ENCODE measurements at regions not wholly inside any gene's neighbourhood (a gene's known extent, or its start where the extent isn't known, plus 50 kb on each side); places are given as distances from the start of the nearest gene placed in this dataset.

- no peak; the same call in 1 of the 2 replicates for TF ChIP-seq ARNTL (CRISPR knock-in tag; IDR thresholded peaks at IDR 0.05)
- no peak for TF ChIP-seq GABPA (IDR thresholded peaks at IDR 0.05; ENCODE audit: low read depth, low read length)
- peak; percentile 48; the same call in 1 of the 2 replicates for TF ChIP-seq GABPA (CRISPR knock-in tag; IDR thresholded peaks at IDR 0.05; ENCODE audit: low read depth)
- no peak for TF ChIP-seq RARG (CRISPR knock-in tag; IDR thresholded peaks at IDR 0.05; ENCODE audit: low read depth)
- TF ChIP-seq ZFP41 (CRISPR knock-in tag; IDR thresholded peaks at IDR 0.05; ENCODE audit: borderline replicate concordance): no peak
- TF ChIP-seq SOX5 (CRISPR knock-in tag; IDR thresholded peaks at IDR 0.05; ENCODE audit: borderline replicate concordance): peak; percentile 76
- TF ChIP-seq JUN (CRISPR knock-in tag; IDR thresholded peaks at IDR 0.05): peak; percentile 87
- TF ChIP-seq, protein P1, sequence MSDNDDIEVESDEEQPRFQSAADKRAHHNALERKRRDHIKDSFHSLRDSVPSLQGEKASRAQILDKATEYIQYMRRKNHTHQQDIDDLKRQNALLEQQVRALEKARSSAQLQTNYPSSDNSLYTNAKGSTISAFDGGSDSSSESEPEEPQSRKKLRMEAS (IDR thresholded peaks at IDR 0.05): 0 out of 2 replicates have a peak, but pooled peaks have one; percentile 36
- TF ChIP-seq ZNF609 (CRISPR knock-in tag; IDR thresholded peaks at IDR 0.05; ENCODE audit: borderline replicate concordance): peak; percentile 66; the same call in 1 of the 2 replicates
- TF ChIP-seq, protein P2, sequence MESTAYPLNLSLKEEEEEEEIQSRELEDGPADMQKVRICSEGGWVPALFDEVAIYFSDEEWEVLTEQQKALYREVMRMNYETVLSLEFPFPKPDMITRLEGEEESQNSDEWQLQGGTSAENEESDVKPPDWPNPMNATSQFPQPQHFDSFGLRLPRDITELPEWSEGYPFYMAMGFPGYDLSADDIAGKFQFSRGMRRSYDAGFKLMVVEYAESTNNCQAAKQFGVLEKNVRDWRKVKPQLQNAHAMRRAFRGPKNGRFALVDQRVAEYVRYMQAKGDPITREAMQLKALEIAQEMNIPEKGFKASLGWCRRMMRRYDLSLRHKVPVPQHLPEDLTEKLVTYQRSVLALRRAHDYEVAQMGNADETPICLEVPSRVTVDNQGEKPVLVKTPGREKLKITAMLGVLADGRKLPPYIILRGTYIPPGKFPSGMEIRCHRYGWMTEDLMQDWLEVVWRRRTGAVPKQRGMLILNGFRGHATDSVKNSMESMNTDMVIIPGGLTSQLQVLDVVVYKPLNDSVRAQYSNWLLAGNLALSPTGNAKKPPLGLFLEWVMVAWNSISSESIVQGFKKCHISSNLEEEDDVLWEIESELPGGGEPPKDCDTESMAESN (CRISPR knock-in tag; conservative IDR thresholded peaks at IDR 0.05): no peak
- no peak for TF ChIP-seq ZNF101 (CRISPR knock-in tag; IDR thresholded peaks at IDR 0.05; ENCODE audit: borderline replicate concordance, low read depth)
- no peak for TF ChIP-seq PRMT3 (CRISPR knock-in tag; IDR thresholded peaks at IDR 0.05; ENCODE audit: borderline replicate concordance, low read depth)
- TF ChIP-seq SKIL (CRISPR knock-in tag; IDR thresholded peaks at IDR 0.05; ENCODE audit: borderline replicate concordance): peak; percentile 85
- TF ChIP-seq HNRNPH1 (optimal IDR thresholded peaks at IDR 0.05; ENCODE audit: low read depth, low read length): no peak
- TF ChIP-seq FOXO1 (CRISPR knock-in tag; IDR thresholded peaks at IDR 0.05): peak; percentile 40; the same call in 1 of the 2 replicates
- no peak for TF ChIP-seq RELA (CRISPR knock-in tag; IDR thresholded peaks at IDR 0.05)
- TF ChIP-seq TBX2 (CRISPR knock-in tag; IDR thresholded peaks at IDR 0.05; ENCODE audit: borderline replicate concordance): peak; percentile 50; the same call in 1 of the 2 replicates
- TF ChIP-seq, protein P3, sequence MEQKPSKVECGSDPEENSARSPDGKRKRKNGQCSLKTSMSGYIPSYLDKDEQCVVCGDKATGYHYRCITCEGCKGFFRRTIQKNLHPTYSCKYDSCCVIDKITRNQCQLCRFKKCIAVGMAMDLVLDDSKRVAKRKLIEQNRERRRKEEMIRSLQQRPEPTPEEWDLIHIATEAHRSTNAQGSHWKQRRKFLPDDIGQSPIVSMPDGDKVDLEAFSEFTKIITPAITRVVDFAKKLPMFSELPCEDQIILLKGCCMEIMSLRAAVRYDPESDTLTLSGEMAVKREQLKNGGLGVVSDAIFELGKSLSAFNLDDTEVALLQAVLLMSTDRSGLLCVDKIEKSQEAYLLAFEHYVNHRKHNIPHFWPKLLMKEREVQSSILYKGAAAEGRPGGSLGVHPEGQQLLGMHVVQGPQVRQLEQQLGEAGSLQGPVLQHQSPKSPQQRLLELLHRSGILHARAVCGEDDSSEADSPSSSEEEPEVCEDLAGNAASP (CRISPR knock-in tag; IDR thresholded peaks at IDR 0.05; ENCODE audit: borderline replicate concordance): peak; percentile 96
- TF ChIP-seq MIXL1 (CRISPR knock-in tag; IDR thresholded peaks at IDR 0.05): peak; percentile 67; the same call in 1 of the 2 replicates
Observed at GRCh38 chr12:75944097-75944904, 87.3 kb downstream of the PHLDA1 start (continued).
